DOHH2 (cell line): ENCODE measurements at regions not wholly inside any gene's neighbourhood (a gene's known extent, or its start where the extent isn't known, plus 50 kb on each side); places are given as distances from the start of the nearest gene placed in this dataset.

Experiments
- H3F3A ChIP-seq: fragments of 200-600 bp; sonication (generic), shearing (Covaris generic); 2 replicates; pipeline ENCODE4 v1.6.0; 2016; ENCODE audit warnings: antibody characterized with exemption, mild to moderate bottlenecking; ENCODE audit not compliant: control insufficient read depth, insufficient read depth
- H3K27ac ChIP-seq: fragments of 200-600 bp; sonication (generic); 2 replicates; pipeline ENCODE4 v1.5.1; 2014; ENCODE audit warnings: low read depth, mild to moderate bottlenecking, low read length, moderate library complexity
- H3K27me3 ChIP-seq: fragments of 200-600 bp; sonication (generic); 2 replicates; pipeline ENCODE4 v1.6.1; 2014; ENCODE audit warnings: mild to moderate bottlenecking, low read length, mixed read lengths; ENCODE audit not compliant: control insufficient read depth
- H3K36me3 ChIP-seq: fragments of 200-600 bp; sonication (generic); 2 replicates; pipeline ENCODE4 v1.6.1; 2014; ENCODE audit warnings: mild to moderate bottlenecking, low read length, moderate library complexity, mixed read lengths; ENCODE audit not compliant: control insufficient read depth
- H3K4me1 ChIP-seq: fragments of 200-600 bp; sonication (generic); 2 replicates; pipeline ENCODE4 v1.6.1; 2014; ENCODE audit warnings: mild to moderate bottlenecking, low read length, mixed read lengths; ENCODE audit not compliant: control insufficient read depth
- H3K4me2 ChIP-seq: fragments of 200-600 bp; sonication (generic); 2 replicates; pipeline ENCODE4 v1.6.0; 2014; ENCODE audit warnings: mild to moderate bottlenecking, low read length, moderate library complexity
- H3K4me3 ChIP-seq: fragments of 200-600 bp; sonication (generic); 2 replicates; pipeline ENCODE4 v1.5.1; 2014; ENCODE audit warnings: mild to moderate bottlenecking, low read length, mixed read lengths
- H3K79me2 ChIP-seq: fragments of 200-600 bp; sonication (generic); 2 replicates; pipeline ENCODE4 v1.6.1; 2014; ENCODE audit warnings: mild to moderate bottlenecking, low read length, mixed read lengths; ENCODE audit not compliant: control insufficient read depth
- H3K9me2 ChIP-seq: fragments of 200-600 bp; sonication (generic); replicated peaks from 2 replicates; pipeline ENCODE4 v1.6.1; 2014; ENCODE audit warnings: mild to moderate bottlenecking, low read length, mixed read lengths; ENCODE audit not compliant: control insufficient read depth
- H3K9me3 ChIP-seq: fragments of 200-600 bp; sonication (generic); 2 replicates; pipeline ENCODE4 v1.6.1; 2014; ENCODE audit warnings: antibody characterized with exemption, low read length, mixed read lengths; ENCODE audit not compliant: control insufficient read depth, insufficient read depth
- H4K20me1 ChIP-seq: fragments of 200-600 bp; sonication (generic); 2 replicates; pipeline ENCODE4 v1.6.0; 2014; ENCODE audit warnings: low read depth, mild to moderate bottlenecking, antibody characterized with exemption, low read length, moderate library complexity; ENCODE audit not compliant: control insufficient read depth, insufficient read depth
- EZH2phosphoT487 ChIP-seq: fragments of 200-600 bp; sonication (generic); IDR thresholded peaks from 2 replicates; pipeline ENCODE4 v1.6.1; 2017; ENCODE audit warnings: borderline replicate concordance, mild to moderate bottlenecking, antibody characterized with exemption, low read length, moderate library complexity, mixed read lengths
- TF ChIP-seq, protein P1 (sequence below): fragments of 200-600 bp; sonication (generic); IDR thresholded peaks from one replicate; pipeline ENCODE4 v1.5.1; 2014; ENCODE audit warnings: antibody characterized with exemption, mild to moderate bottlenecking, low read depth, low read length; ENCODE audit not compliant: poor library complexity, severe bottlenecking

DNA sequence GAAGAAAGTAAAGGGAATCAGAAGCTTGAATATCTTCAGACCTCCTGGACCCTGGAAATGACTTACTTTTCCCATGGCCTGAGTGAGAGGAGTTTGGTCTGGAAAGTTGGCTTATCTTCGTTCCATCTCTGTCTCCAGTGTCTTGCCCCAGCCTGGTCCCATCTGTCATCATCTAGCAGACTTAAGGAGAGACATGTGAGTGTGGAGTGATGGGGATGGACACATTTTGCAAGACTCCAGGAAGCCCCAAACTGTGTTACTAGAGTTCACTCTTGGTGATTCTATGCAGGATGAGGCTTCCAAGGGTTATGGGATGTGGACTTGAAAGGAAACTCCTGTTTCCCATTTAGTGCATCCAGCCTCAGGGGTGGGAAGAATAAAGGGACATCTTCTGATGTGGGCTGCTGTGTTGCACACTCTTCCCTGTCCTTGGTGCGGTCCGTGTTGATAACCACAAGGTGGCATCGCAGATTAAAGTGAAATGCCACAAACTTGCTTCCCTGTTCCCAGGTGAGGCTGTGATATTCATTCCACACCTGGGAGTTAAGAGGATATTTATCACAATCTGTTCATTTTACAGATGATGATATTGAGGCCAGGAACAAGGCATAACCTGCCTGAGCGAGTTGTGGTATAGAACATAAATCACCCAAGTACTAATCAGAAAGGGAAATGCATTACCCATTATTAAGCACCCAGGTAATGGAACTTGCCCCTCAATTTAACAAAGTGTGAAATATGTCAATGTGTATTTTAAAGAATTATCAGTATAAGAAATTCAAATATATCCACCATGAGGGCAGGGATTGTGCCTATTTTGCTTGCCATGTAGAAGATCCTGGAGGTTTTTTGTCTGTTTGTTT, 269.9 kb upstream of the PAPPA start:
- TF ChIP-seq, protein P1, sequence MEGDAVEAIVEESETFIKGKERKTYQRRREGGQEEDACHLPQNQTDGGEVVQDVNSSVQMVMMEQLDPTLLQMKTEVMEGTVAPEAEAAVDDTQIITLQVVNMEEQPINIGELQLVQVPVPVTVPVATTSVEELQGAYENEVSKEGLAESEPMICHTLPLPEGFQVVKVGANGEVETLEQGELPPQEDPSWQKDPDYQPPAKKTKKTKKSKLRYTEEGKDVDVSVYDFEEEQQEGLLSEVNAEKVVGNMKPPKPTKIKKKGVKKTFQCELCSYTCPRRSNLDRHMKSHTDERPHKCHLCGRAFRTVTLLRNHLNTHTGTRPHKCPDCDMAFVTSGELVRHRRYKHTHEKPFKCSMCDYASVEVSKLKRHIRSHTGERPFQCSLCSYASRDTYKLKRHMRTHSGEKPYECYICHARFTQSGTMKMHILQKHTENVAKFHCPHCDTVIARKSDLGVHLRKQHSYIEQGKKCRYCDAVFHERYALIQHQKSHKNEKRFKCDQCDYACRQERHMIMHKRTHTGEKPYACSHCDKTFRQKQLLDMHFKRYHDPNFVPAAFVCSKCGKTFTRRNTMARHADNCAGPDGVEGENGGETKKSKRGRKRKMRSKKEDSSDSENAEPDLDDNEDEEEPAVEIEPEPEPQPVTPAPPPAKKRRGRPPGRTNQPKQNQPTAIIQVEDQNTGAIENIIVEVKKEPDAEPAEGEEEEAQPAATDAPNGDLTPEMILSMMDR: peak; percentile 52
- TF ChIP-seq EZH2phosphoT487: no peak
- Histone ChIP-seq H3K27me3 (no peaks in the 10 kb centered on the region), H3K4me3 (no peak overlapping the region), H3K79me2 (no peaks in the 10 kb centered on the region), H3K9me2 (no peaks in the 10 kb centered on the region), H3K9me3 (no peaks in the 10 kb centered on the region), H3F3A (no peaks in the 10 kb centered on the region), H4K20me1 (no peaks in the 10 kb centered on the region), H3K36me3 (no peaks in the 10 kb centered on the region), H3K4me1 (no peaks in the 10 kb centered on the region), H3K4me2 (no peak overlapping the region), H3K27ac (no peak overlapping the region)

DNA sequence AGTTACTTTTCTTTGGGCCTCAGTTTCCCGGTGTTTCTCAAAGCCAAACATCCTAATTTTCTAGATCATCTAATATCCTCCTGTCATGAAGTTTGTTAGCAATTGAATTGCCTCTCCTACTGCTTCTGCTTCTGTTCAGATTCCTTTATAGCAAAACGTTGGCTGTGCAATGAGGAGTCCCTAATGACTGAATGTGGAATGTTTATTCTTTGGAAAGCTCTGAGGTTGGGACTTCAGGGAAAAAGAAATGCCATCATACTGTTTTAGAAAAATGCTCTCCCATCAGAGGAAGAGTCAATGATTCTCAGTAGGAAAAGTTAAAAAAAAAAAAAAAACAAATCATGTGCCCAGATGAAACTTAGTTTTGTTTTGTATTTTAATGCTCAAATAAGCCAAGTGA, 268.7 kb upstream of the PAPPA start:
- Histone ChIP-seq H3K27me3 (no peaks in the 10 kb centered on the region), H3K4me1 (no peaks in the 10 kb centered on the region), H3K27ac (no peak overlapping the region), H3K79me2 (no peaks in the 10 kb centered on the region), H3K36me3 (no peaks in the 10 kb centered on the region), H3F3A (no peaks in the 10 kb centered on the region), H3K9me2 (no peaks in the 10 kb centered on the region), H3K4me2 (no peak overlapping the region), H4K20me1 (no peaks in the 10 kb centered on the region), H3K4me3 (no peak overlapping the region), H3K9me3 (no peaks in the 10 kb centered on the region)
- TF ChIP-seq, protein P1: no peak
- no peak for TF ChIP-seq EZH2phosphoT487

DNA sequence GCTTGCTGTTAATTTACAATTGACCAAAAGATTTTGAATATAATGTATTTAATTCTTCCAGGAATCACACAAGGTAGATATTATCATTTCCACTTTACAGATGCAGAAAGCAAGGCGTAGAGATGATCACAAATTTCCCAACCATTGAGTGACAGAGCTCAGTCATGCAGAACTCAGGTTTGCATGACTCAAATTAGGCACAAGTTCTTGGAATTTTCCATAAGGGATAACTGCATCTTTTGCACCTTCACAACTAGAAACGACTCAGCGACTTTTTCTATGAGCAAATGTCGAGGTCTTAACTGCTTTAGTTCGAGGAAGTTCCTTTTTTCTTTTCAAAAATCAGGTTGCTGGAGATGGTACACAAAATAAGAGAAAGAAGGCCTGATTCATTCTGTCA, 265.5 kb upstream of the PAPPA start:
- H3F3A ChIP-seq: no peaks in the 10 kb centered on the region
- no peaks in the 10 kb centered on the region for H3K9me3 ChIP-seq
- no peaks in the 10 kb centered on the region for H3K9me2 ChIP-seq
- no peaks in the 10 kb centered on the region for H3K79me2 ChIP-seq
- H4K20me1 ChIP-seq: no peaks in the 10 kb centered on the region
- no peaks in the 10 kb centered on the region for H3K36me3 ChIP-seq
- no peak overlapping the region for H3K27ac ChIP-seq
- no peak overlapping the region for H3K4me2 ChIP-seq
- TF ChIP-seq, protein P1: no peak
- no peak for TF ChIP-seq EZH2phosphoT487
- no peak overlapping the region for H3K4me3 ChIP-seq
- no peaks in the 10 kb centered on the region for H3K4me1 ChIP-seq
- H3K27me3 ChIP-seq: no peaks in the 10 kb centered on the region
